GM19438 (cell line): ENCODE measurements at regions not wholly inside any gene's neighbourhood (a gene's known extent, or its start where the extent isn't known, plus 50 kb on each side); places are given as distances from the start of the nearest gene placed in this dataset.
"Not testable (repeated sequence)": the region's sequence is repeated elsewhere in the genome, so short reads cannot be mapped to it uniquely, and the experiment has no call there.

Experiments used
- ATAC-seq: cut with Tn5 transposase; IDR thresholded peaks from one replicate; pipeline ENCODE4 v1.9.1; 2021; ENCODE audit warnings: low read depth; ENCODE audit not compliant: unreplicated experiment

DNA sequence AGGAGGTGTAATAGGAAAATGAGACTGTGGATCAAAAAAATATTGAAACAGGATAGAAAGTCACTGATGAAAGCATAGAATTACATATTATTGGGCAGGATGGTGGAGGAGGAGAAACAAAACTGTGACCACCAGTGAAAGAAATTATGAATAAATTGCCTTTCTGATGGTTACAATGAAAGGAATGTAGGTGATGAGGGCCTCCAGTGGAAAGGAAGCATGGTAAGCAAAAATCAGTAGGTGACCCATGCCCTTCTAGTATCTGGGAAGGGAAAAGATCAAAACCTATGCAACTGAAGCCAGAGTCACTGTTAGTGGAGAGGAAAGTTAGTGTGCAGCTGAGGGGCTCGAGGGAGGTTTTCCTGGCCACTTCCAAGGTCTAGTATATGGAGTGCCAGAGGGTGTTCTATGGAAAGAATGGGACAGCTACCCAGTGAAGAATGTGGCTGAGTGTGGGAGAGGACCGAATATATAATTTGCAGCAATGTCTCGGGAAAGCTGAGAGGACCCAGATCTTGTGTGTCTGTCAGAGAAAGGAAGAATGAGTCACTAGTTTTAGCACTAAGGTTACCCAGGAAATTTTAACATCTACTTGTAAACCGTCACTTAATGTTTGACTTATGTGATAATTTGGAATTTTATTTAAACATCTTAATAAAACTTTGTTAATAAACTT, 146.2 kb downstream of the NFKBIZ start:
- ATAC-seq: no peak

GRCh38 chr3:101996832-101997231, 147.5 kb downstream of the NFKBIZ start:
- ATAC-seq: no peak

- ATAC-seq: no peak
Measured at GRCh38 chr3:101998256-101998926, 149.1 kb downstream of the NFKBIZ start.

DNA sequence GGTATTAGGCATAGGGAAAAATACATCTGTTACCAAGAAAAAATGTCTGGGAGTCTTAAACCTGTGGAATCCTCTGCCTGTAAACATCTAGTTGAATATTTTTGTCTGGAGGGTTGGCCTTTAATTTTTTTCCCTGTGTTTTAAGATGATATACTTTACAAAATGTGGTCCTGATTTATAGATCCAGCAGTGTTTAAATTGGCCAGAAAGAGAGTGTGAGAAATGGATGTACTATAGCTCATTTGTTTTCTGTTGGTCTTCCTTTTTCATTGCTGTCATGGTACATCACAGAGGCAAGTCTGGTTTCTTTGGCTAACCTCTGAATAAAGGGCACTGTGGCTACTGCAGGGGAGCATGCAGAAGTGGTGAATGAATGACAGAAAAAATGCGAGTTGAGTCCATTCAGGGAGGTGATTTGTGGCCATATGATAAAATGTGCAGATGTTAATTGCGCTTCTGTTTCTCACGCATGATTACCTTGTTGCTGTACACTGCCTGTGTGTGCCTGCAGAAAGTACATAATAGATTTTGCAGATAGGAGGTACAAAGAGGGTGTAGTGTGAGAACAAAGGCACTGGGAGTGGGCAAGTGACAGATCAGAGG, 150.0 kb downstream of the NFKBIZ start:
- no peak for ATAC-seq

GRCh38 chr3:102000620-102001209, 151.4 kb downstream of the NFKBIZ start:
- no peak for ATAC-seq

DNA sequence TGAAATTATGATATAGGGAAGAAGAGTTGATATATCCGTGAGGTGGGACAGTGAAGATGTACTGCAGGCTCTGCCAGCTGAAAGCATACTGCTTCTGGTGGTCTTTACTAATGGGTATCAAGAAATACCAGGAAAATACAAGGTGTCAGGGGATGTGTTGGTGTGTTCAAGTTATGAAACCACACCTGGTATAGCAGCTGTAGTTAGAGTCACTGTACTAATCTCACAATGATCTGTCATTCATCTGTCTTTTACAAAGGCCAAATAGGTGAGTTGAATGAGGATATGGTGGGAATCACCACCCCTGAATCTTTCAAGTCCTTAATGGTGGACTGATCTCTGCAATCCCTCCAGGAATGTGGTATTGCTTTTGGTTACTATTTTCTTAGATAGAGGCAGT, 152.7 kb downstream of the NFKBIZ start:
- ATAC-seq: no peak

DNA sequence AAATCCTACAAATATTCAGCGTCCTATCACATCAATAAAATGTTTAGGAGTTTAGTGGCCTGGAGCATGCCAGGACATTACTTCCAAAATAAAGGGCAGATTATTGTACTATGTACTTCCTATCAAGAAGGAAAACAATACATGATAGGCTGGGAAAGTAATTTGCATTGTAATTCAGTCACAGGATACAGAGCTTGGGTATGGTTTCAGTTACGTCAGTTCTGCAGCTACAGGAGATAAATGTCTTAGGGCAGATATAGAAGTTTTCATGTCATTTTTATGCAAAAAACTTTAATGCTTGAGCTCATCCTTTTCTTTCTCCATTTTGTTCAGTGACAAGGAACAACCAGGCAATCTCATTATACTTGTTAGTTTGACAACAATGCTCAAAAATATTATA, 155.2 kb downstream of the NFKBIZ start:
- ATAC-seq: no peak

- ATAC-seq: no peak
Measured at GRCh38 chr3:102005551-102005950, 156.2 kb downstream of the NFKBIZ start.

DNA sequence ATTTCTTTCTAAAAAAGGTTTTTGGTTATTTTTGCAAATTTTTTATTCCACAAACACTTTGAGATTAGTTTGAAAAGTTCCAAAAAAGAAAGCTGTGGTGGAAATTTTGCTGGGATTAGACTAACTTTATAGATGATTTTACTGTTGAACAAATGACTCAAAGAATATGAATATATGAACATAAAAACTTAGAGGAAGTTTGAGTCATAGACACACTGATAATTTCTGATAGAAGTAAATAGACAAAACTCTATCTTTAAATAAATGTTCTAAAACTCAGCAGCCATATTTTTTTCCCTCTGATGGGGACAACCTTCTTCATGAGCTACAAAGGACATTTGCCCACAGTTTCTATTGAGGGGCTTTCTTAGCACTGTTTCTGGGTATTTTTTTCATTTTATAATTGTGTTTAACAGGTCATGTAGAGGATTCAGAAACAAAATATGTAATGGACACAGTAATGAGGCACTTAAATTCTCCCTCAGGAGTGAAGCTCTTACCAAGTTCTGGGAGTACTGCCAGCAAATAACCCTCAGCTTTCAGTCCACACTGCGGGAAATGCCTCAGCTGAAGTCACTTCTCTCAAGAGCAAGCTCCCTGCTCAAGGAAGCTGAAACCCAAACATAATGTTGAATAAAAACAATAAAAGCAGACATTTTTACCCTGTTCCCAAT, 157.6 kb downstream of the NFKBIZ start:
- no peak for ATAC-seq

DNA sequence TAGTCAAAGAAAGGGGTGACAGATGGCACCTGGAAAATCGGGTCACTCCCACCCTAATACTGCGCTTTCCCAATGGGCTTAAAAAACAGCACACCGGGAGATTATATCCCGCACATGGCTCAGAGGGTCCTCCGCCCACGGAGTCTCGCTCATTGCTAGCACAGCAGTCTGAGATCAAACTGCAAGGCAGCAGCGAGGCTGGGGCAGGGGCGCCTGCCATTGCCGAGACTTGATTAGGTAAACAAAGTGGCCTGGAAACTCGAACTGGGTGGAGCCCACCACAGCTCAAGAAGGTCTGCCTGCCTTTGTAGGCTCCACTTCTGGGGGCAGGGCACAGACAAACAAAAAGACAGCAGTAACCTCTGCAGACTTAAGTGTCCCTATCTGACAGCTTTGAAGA, 159.1 kb downstream of the NFKBIZ start:
- ATAC-seq: not testable (repeated sequence)

GRCh38 chr3:102016417-102016816, 167.1 kb downstream of the NFKBIZ start:
- no peak for ATAC-seq

- ATAC-seq: no peak
Measured at GRCh38 chr3:102017784-102018183, 168.5 kb downstream of the NFKBIZ start.

DNA sequence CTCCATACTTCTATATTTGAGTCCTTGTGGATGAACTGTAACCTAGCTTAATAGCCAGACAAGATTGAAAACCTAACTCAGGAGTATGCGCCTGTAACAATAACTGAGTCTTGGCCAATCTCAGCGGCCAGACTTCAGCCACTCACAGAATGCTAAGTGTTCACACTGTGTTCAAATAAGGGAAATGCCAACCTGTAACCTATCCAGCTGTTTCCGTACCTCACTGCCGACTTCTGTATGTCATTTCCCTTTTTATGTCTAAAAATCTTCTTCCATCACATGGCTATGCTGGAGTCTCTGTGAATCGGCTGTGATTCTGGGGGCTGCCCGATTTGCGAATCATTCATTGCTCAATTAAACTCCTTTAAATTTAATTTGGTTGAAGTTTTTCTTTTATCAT, 169.2 kb downstream of the NFKBIZ start:
- ATAC-seq: no peak

- no peak for ATAC-seq
Measured at GRCh38 chr3:102020735-102021134, 171.4 kb downstream of the NFKBIZ start.

- no peak for ATAC-seq
Measured at GRCh38 chr3:102024270-102024904, 175.1 kb downstream of the NFKBIZ start.

GRCh38 chr3:102025606-102026270, 176.4 kb downstream of the NFKBIZ start:
- no peak for ATAC-seq

DNA sequence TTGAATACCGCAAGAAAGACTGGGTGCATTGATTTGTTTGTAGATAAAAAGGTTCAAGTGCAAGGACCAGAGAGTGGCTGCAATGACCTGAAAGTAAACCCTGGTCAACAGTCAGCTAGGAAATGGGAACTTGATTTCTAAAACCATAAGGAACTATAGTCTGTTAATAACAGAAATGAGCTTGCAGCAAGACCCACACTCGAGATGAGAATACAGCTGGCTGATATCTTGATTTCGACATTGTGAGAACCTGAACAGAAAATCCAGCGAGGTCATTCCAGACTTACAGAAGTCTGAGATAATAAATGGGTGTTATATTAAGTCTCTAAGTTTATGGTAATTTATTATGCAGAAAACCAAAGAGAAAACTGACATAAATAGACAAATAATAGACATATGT, 177.3 kb downstream of the NFKBIZ start:
- no peak for ATAC-seq

- ATAC-seq: no peak
Measured at GRCh38 chr3:102030661-102031060, 181.3 kb downstream of the NFKBIZ start.

GRCh38 chr3:102031834-102032233, 182.5 kb downstream of the NFKBIZ start:
- no peak for ATAC-seq
